Sigmoid colon (tissue), 6 donors: ENCODE measurements at regions not wholly inside any gene's neighbourhood (a gene's known extent, or its start where the extent isn't known, plus 50 kb on each side); places are given as distances from the start of the nearest gene placed in this dataset.

Experiments
- DNase-seq: peaks from one replicate; pipeline ENCODE4 v3.0.0-alpha.2; 2019
- H3K27ac ChIP-seq, 4 donors: fragments of 200-600 bp; sonication (generic); one replicate each; pipeline ENCODE4 v1.5.1; 2016 to 2019; ENCODE audit warnings: mild to moderate bottlenecking in 1 of 4
- H3K27me3 ChIP-seq, 3 donors: fragments of 200-600 bp; sonication (generic); one replicate each; pipeline ENCODE4 v1.5.1; 2019; ENCODE audit warnings: mild to moderate bottlenecking in 1 of 3
- H3K36me3 ChIP-seq, 4 donors: fragments of 200-600 bp; sonication (generic); one replicate each; pipeline ENCODE4 v1.5.1; 2016 to 2019
- H3K4me1 ChIP-seq, 4 donors: fragments of 200-600 bp; sonication (generic); one replicate each; pipeline ENCODE4 v1.5.1; 2017 to 2019
- H3K4me3 ChIP-seq, 4 donors: fragments of 200-600 bp; sonication (generic); one replicate each; pipeline ENCODE4 v1.5.1; 2017 to 2019; ENCODE audit warnings: mild to moderate bottlenecking in 2 of 4, moderate library complexity in 1 of 4
- H3K9me3 ChIP-seq, 4 donors: fragments of 200-600 bp in 3 of 4; sonication (generic) in 3 of 4; one replicate each; pipeline versions ENCODE4 v1.5.1 to v1.6.1; 2013 to 2019
- CTCF ChIP-seq, 4 experiments: fragments of 450-650 bp in 3 of 4; fragments of 200-600 bp in 1 of 4; IDR thresholded peaks; one replicate each; pipeline ENCODE4 v1.5.1; 2016 to 2019; ENCODE audit warnings: antibody characterized with exemption in 4 of 4, mild to moderate bottlenecking in 3 of 4, moderate library complexity in 2 of 4
- EP300 ChIP-seq, 4 donors: sonication (generic); formaldehyde crosslinking; IDR thresholded peaks; one replicate each; pipeline ENCODE4 v1.6.1; 2017; ENCODE audit warnings: antibody characterized with exemption in 4 of 4
- POLR2A ChIP-seq, 2 donors: fragments of 450-650 bp; IDR thresholded peaks; one replicate each; pipeline ENCODE4 v1.6.1; 2016; ENCODE audit warnings: antibody characterized with exemption in 2 of 2, mild to moderate bottlenecking in 2 of 2, moderate library complexity in 2 of 2
- POLR2AphosphoS5 ChIP-seq, 4 donors: sonication (generic); formaldehyde crosslinking; IDR thresholded peaks; one replicate each; pipeline ENCODE4 v1.6.1; 2017; ENCODE audit warnings: antibody characterized with exemption in 4 of 4
- WGBS, 2 donors: extraction: QIAGEN DNeasy Blood & Tissue Kit; methylation state at CpG; one replicate each; pipeline ENCODE4 v1.1.7; 2013; 5-methylcytosine and 5-hydroxymethylcytosine counted together
- intact Hi-C: fragments of 100-400 bp; cut with DNase I; formaldehyde crosslinking; loops from one replicate; pipeline ENCODE4 v1.15.1; 2023
- donor health status: healthy with polysubstance abuse.
- donor health status: healthy.

- H3K36me3 ChIP-seq, result no peaks in the 10 kb centered on the region
- H3K27me3 ChIP-seq, result peaks cover 0 to 46% (median 0%) of the 10 kb centered on the region in 3 donors
- no peak for TF ChIP-seq POLR2AphosphoS5 (IDR thresholded peaks at IDR 0.05)
- no peak for TF ChIP-seq CTCF (IDR thresholded peaks at IDR 0.05)
- TF ChIP-seq EP300 (IDR thresholded peaks at IDR 0.05), result no peak
- no peaks in the 10 kb centered on the region for H3K4me1 ChIP-seq
- no peak for DNase-seq
- intact Hi-C loops, result no loop called here
- no peak overlapping the region for H3K27ac ChIP-seq
- H3K4me3 ChIP-seq, result no peak overlapping the region
- no peaks in the 10 kb centered on the region for H3K9me3 ChIP-seq
Observed at GRCh38 chr10:117728087-117728486, 185.5 kb downstream of the EMX2 start.

GRCh38 chr10:117729156-117729555, 186.6 kb downstream of the EMX2 start:
- H3K4me3 ChIP-seq, result no peak overlapping the region
- intact Hi-C loops, result no loop called here
- H3K9me3 ChIP-seq, result no peaks in the 10 kb centered on the region
- peaks cover 0 to 55% (median under 1%) of the 10 kb centered on the region in 3 donors for H3K27me3 ChIP-seq
- no peak overlapping the region for H3K27ac ChIP-seq
- no peaks in the 10 kb centered on the region for H3K36me3 ChIP-seq
- TF ChIP-seq POLR2A (IDR thresholded peaks at IDR 0.05), result no peak
- no peak for TF ChIP-seq EP300 (IDR thresholded peaks at IDR 0.05)
- no peak for TF ChIP-seq CTCF (IDR thresholded peaks at IDR 0.05)
- TF ChIP-seq POLR2AphosphoS5 (IDR thresholded peaks at IDR 0.05), result no peak
- no peak for DNase-seq
- no peaks in the 10 kb centered on the region for H3K4me1 ChIP-seq
- 89% methylated on average over 4 of the region's 4 CpGs for WGBS, 2 donors

- intact Hi-C loops, result no loop called here
- WGBS, 2 donors, result 68 to 82% methylated on average over 17 of the region's 17 CpGs
- no peak for TF ChIP-seq POLR2AphosphoS5 (IDR thresholded peaks at IDR 0.05)
- no peak for TF ChIP-seq CTCF (IDR thresholded peaks at IDR 0.05)
- no peak for TF ChIP-seq EP300 (IDR thresholded peaks at IDR 0.05)
- TF ChIP-seq POLR2A (IDR thresholded peaks at IDR 0.05), result no peak
- Histone ChIP-seq H3K27me3 (peaks cover 7 to 75% (median 12%) of the 10 kb centered on the region in 3 donors), H3K4me3 (no peak overlapping the region), H3K27ac (no peak overlapping the region), H3K4me1 (no peaks in the 10 kb centered on the region), H3K36me3 (no peaks in the 10 kb centered on the region), H3K9me3 (no peaks in the 10 kb centered on the region)
- DNase-seq, result no peak
Observed at GRCh38 chr10:117731121-117731791, 188.7 kb downstream of the EMX2 start.

- no peak for DNase-seq
- WGBS, 2 donors, result 6 to 26% methylated on average over 48 of the region's 48 CpGs
- intact Hi-C loops, result no loop called here
- no peak overlapping the region for H3K4me3 ChIP-seq
- H3K36me3 ChIP-seq, result no peaks in the 10 kb centered on the region
- no peaks in the 10 kb centered on the region for H3K9me3 ChIP-seq
- TF ChIP-seq CTCF (IDR thresholded peaks at IDR 0.05), result no peak
- TF ChIP-seq POLR2A (IDR thresholded peaks at IDR 0.05), result no peak
- no peak for TF ChIP-seq EP300 (IDR thresholded peaks at IDR 0.05)
- no peak for TF ChIP-seq POLR2AphosphoS5 (IDR thresholded peaks at IDR 0.05)
- H3K4me1 ChIP-seq, result no peaks in the 10 kb centered on the region
- H3K27me3 ChIP-seq, result peaks cover 7 to 65% (median 12%) of the 10 kb centered on the region in 3 donors
- no peak overlapping the region for H3K27ac ChIP-seq
Observed at GRCh38 chr10:117734731-117735405, 192.3 kb downstream of the EMX2 start.
